C4-2B (cell line): ENCODE measurements at regions not wholly inside any gene's neighbourhood (a gene's known extent, or its start where the extent isn't known, plus 50 kb on each side); places are given as distances from the start of the nearest gene placed in this dataset.

Source experiments
- CTCF ChIP-seq: fragments of 450-650 bp; conservative IDR thresholded peaks from 2 replicates; pipeline ENCODE4 v1.5.1; 2017; ENCODE audit warnings: mild to moderate bottlenecking
- ZFX ChIP-seq: fragments of 450-650 bp; IDR thresholded peaks from 2 replicates; pipeline ENCODE4 v1.6.1; 2017

- TF ChIP-seq CTCF: no peak
- TF ChIP-seq ZFX: no peak
Measured at GRCh38 chr1:188903241-188903640, 1574.4 kb downstream of the BRINP3 start.
